MG63 (cell line): ENCODE measurements at regions not wholly inside any gene's neighbourhood (a gene's known extent, or its start where the extent isn't known, plus 50 kb on each side); places are given as distances from the start of the nearest gene placed in this dataset.
"Not testable (repeated sequence)": the region's sequence is repeated elsewhere in the genome, so short reads cannot be mapped to it uniquely, and the experiment has no call there.

Experiments
- DNase-seq: peaks from one replicate; pipeline ENCODE4 v3.0.0-alpha.2; 2020
- H3K27me3 ChIP-seq: fragments of 250-450 bp; sonication (Bioruptor Pico); 2 replicates; pipeline ENCODE4 v1.5.1; 2020; ENCODE audit warnings: mild to moderate bottlenecking, moderate library complexity
- H3K36me3 ChIP-seq: fragments of 250-450 bp; sonication (Bioruptor Pico); 2 replicates; pipeline ENCODE4 v1.5.1; 2020; ENCODE audit warnings: mild to moderate bottlenecking, moderate library complexity
- H3K4me3 ChIP-seq: fragments of 250-450 bp; sonication (Bioruptor Pico); 2 replicates; pipeline ENCODE4 v1.5.1; 2020; ENCODE audit warnings: mild to moderate bottlenecking, moderate library complexity
- H3K9me3 ChIP-seq: fragments of 250-450 bp; sonication (Bioruptor Pico); 2 replicates; pipeline ENCODE4 v1.5.1; 2020; ENCODE audit warnings: mild to moderate bottlenecking, moderate library complexity

GRCh38 chr3:165640970-165641369 lies 196.3 kb downstream of the BCHE start:
- Histone ChIP-seq H3K9me3 (peaks cover 6% of the 10 kb centered on the region), H3K4me3 (no peak overlapping the region), H3K27me3 (no peaks in the 10 kb centered on the region), H3K36me3 (no peaks in the 10 kb centered on the region)
- DNase-seq, result no peak

- no peak for DNase-seq
- Histone ChIP-seq H3K36me3 (no peaks in the 10 kb centered on the region), H3K9me3 (no peaks in the 10 kb centered on the region; the same call in 1 of the 2 replicates), H3K27me3 (no peaks in the 10 kb centered on the region), H3K4me3 (no peak overlapping the region)
Observed at GRCh38 chr3:165640031-165640430, 197.2 kb downstream of the BCHE start.

GRCh38 chr3:165638034-165638433 lies 199.2 kb downstream of the BCHE start:
- no peak overlapping the region for H3K4me3 ChIP-seq
- no peaks in the 10 kb centered on the region for H3K27me3 ChIP-seq
- DNase-seq, result no peak
- no peaks in the 10 kb centered on the region; the same call in 1 of the 2 replicates for H3K9me3 ChIP-seq
- H3K36me3 ChIP-seq, result no peaks in the 10 kb centered on the region

DNA sequence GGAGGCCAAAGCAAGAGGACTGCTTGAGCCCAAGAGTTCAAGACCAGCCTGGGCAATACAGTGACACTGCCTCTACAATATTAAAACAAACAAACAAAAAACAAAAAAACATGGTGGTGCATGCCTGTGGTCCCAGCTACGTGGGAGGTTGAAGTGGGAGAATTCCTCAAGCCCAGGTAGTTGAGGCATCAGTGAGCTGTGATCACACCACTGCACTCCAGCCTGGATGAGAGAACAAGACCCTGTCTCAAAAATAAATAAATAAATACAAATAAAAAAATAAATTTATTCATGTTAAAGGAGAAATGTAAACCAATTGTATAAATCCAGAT lies 200.6 kb downstream of the BCHE start:
- Histone ChIP-seq H3K36me3 (no peaks in the 10 kb centered on the region), H3K9me3 (peaks cover 3% of the 10 kb centered on the region; the same call in 1 of the 2 replicates), H3K4me3 (no peak overlapping the region), H3K27me3 (no peaks in the 10 kb centered on the region)
- DNase-seq, result no peak

DNA sequence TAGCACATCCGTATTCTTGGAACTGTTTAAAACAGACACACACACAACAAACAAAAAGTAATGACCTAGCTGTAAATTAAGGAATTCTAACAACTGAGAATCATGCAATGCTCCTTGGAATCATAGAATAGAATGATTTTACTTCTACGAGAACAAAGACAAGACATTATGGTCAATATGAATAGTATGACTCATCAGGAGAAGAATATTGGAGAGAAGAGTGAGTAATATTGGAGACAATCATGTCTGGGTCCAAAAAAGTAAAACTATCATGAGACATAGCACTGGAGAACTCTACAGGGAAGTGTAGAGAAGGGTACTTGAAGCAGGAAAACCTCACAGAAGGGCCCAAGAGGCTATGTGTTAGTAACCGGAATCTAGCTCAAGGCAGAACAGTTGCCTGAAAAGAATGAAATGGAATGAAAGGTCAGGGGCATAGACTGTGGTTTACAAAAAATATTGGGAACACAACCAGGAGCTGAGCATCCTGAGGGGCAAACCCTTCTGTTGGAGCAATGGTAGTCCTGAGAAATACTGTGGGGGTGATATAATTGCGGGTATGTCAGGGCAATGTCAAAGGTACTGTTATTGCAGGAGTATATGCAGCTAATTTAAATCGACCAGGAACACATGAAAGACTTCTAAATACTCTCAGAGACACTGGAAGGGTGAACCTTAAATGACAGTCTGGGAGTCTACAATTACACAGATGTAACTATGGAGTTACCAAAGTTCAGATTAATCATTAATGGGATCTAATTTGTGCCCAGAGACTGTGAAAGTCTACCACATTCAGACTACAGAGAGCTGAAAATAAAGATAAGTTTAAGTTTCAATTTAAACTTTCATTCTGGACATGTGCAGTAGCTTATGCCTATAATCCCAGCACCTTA lies 201.2 kb downstream of the BCHE start:
- Histone ChIP-seq H3K36me3 (no peaks in the 10 kb centered on the region), H3K9me3 (peaks cover 3% of the 10 kb centered on the region; the same call in 1 of the 2 replicates), H3K27me3 (no peaks in the 10 kb centered on the region), H3K4me3 (no peak overlapping the region)
- no peak for DNase-seq

- H3K4me3 ChIP-seq, result no peak overlapping the region
- no peaks in the 10 kb centered on the region; the same call in 1 of the 2 replicates for H3K9me3 ChIP-seq
- DNase-seq, result no peak
- no peaks in the 10 kb centered on the region for H3K27me3 ChIP-seq
- H3K36me3 ChIP-seq, result no peaks in the 10 kb centered on the region
Observed at GRCh38 chr3:165624761-165625160, 212.5 kb downstream of the BCHE start.

DNA sequence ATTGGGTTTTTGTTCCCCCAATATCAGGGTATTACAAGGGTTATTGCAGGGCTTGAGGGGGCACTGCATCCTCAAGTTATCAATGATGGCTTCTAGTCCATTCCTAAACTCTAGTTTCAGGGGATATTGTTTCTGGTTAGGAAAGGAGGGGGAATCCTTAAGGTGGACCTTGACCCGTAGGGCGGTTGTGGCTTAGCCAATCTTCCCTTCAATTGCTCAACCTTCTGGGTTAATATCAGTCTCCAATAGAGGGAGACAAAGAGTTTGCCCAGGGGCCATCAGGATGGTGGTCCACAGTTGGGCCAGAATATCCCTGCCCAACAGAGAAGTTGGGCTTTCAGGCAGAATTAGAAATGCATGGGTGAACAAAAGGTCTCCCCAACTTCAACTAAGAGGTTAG lies 214.9 kb downstream of the BCHE start:
- Histone ChIP-seq H3K36me3 (no peaks in the 10 kb centered on the region), H3K4me3 (no peak overlapping the region), H3K27me3 (no peaks in the 10 kb centered on the region), H3K9me3 (no peaks in the 10 kb centered on the region; the same call in 1 of the 2 replicates)
- no peak for DNase-seq

DNA sequence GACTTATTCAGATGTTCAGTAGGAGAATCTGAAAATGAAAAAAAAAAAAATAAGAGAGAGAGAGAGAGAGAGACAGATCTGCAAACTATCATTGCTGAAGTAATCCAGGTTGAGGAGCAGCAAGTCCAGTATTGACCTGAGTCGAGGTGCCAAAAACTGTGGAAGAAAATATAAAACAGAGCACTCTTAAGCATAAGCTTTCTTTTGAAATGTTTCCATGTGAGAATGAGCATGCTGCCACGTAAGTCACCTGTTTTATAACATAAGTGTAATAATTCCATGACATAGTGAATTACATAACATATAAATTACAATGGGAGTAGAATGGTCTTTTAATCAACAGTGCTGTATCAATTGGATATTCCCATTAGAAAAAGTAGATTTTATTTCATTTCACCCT lies 218.2 kb downstream of the BCHE start:
- no peaks in the 10 kb centered on the region for H3K9me3 ChIP-seq
- H3K36me3 ChIP-seq, result no peaks in the 10 kb centered on the region
- DNase-seq, result no peak
- no peak overlapping the region for H3K4me3 ChIP-seq
- H3K27me3 ChIP-seq, result no peaks in the 10 kb centered on the region

DNA sequence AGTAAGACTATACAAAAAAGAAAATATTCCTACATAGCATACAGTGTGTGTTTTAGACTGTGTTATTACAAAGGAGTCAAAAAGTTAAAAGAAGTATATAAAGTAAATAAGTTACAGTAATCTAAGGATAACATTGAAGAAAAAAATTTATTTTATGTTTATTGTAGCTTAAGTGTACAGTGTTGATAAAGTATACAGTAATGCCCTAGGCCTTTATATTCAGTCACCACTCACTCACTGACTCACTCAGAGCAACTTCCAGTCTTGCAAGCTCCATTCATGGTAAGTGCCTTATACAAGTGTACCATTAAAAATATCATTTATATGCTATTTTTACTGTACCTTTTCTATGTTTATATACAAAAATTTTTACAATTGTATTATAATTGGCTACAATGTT lies 220.1 kb downstream of the BCHE start:
- no peaks in the 10 kb centered on the region for H3K36me3 ChIP-seq

DNA sequence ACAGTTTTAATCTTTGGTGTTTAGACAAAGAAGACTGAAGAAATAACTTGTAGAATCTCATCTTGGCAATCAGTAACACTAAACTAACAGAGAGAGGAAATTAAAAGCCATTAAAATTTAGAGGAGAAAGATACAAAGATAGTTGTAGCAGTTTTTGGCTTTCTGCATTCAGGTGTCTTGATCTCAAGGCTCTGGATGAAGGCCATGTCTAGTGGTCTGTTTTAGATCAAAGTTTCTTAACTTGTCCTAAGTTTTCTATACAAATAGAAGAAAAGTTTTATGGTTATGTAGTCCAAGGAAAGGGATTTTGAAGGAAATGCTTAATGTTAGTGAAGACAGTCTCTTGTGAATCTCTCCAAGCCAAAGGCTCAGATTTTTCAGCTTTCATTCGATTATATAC lies 222.9 kb downstream of the BCHE start:
- no peak overlapping the region for H3K4me3 ChIP-seq
- no peaks in the 10 kb centered on the region for H3K9me3 ChIP-seq
- no peaks in the 10 kb centered on the region for H3K36me3 ChIP-seq
- no peaks in the 10 kb centered on the region for H3K27me3 ChIP-seq
- DNase-seq, result no peak

More for the DNA sequence above, 220.1 kb downstream of the BCHE start:
- Histone ChIP-seq H3K9me3 (no peaks in the 10 kb centered on the region), H3K4me3 (no peak overlapping the region), H3K27me3 (no peaks in the 10 kb centered on the region)
- DNase-seq, result no peak

DNA sequence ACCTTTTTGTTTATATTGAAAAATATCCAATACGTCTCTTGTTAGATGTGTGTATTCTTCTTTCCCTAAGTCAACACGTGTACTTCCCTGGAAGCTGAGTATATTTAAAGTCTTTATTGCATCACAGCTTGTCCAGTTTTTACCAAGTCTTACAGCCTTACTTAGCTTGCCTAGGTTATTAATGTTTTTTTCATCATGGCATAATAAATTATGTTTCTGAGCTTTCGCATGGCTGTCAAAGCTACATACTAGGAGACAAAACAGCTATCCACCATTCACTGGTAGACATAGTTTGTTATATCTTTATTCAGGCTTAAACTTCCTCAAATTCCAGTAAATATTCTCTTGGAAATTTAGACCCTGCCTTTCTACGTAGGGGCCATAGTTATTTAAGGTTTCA lies 224.2 kb downstream of the BCHE start:
- Histone ChIP-seq H3K4me3 (no peak overlapping the region), H3K27me3 (no peaks in the 10 kb centered on the region), H3K9me3 (no peaks in the 10 kb centered on the region), H3K36me3 (no peaks in the 10 kb centered on the region)
- DNase-seq, result no peak

- Histone ChIP-seq H3K9me3 (no peaks in the 10 kb centered on the region), H3K4me3 (no peak overlapping the region), H3K36me3 (no peaks in the 10 kb centered on the region), H3K27me3 (no peaks in the 10 kb centered on the region)
- DNase-seq, result no peak
Observed at GRCh38 chr3:165607221-165607620, 230.0 kb downstream of the BCHE start.

DNA sequence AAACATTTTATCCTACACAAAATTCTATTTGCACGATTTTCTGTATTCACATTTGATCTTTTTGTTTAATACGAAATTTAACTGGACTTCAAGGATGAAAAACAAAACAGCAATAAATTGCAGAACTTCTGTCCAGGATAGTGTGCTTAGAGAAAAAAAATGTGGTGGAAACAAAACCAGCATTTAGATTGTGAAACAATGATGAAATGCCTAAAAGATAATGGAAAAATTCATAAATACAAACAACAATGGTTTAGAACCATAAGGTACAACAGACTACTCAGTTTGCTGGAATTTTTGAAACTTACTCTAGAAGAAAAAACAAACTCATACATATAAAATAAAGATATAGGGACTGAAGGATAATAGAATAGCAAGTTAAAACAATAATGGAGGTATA lies 234.0 kb downstream of the BCHE start:
- Histone ChIP-seq H3K36me3 (no peaks in the 10 kb centered on the region), H3K27me3 (no peaks in the 10 kb centered on the region), H3K9me3 (no peaks in the 10 kb centered on the region), H3K4me3 (no peak overlapping the region)
- DNase-seq, result no peak

GRCh38 chr3:165572566-165572965 lies 264.7 kb downstream of the BCHE start:
- not testable (repeated sequence) for H3K9me3 ChIP-seq, DNase-seq, H3K27me3 ChIP-seq, H3K4me3 ChIP-seq, H3K36me3 ChIP-seq

DNA sequence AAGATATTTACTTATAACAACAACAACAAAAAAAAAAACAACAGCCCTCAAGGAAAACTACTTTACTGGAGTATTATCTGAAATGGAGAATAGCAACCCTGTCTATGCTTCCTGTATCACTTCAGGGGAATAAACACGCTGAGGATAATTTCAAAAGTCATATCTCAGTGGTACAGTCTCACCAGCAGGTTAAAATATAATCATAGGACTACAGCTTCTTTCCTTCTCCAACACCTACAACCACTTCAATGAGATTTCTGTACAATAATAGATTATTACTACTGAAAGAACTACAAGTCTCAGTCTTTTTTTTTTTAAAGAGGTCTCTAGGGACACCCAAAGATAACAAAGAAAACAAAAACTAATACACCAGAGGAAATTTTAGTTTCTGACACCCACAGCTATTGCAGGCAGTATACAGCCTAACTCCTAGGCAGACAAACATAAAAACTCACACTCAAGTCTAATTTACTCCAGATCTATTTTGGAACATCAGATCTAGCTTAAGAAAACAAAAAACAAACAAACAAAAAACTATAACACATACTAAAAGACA lies 268.2 kb downstream of the BCHE start:
- DNase-seq, result no peak
- no peak overlapping the region for H3K4me3 ChIP-seq
- no peaks in the 10 kb centered on the region for H3K27me3 ChIP-seq
- no peaks in the 10 kb centered on the region for H3K36me3 ChIP-seq
- no peaks in the 10 kb centered on the region for H3K9me3 ChIP-seq

- Histone ChIP-seq H3K9me3 (no peaks in the 10 kb centered on the region), H3K36me3 (no peaks in the 10 kb centered on the region), H3K4me3 (no peak overlapping the region), H3K27me3 (no peaks in the 10 kb centered on the region)
- no peak for DNase-seq
Observed at GRCh38 chr3:165555785-165556184, 281.4 kb downstream of the BCHE start.

DNA sequence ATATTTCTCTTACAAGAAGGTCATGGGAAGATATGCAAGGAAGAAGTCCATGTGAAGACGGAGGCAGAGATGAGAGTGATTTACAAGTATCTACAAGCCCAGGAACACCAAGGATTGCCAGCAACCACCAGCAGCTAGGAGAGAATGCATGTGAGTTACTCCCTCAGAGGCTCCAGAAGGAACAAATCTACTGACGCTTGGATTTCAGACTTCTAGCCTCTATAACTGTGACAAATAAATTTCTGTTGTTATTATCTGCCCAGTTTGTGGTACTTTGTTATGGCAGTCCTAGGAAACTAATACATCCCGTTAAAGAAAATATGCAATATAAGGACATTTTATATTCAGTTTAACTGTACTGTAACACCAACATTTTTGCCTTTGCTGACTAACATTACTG lies 283.9 kb downstream of the BCHE start:
- DNase-seq, result no peak
- no peaks in the 10 kb centered on the region for H3K27me3 ChIP-seq
- H3K4me3 ChIP-seq, result no peak overlapping the region
- no peaks in the 10 kb centered on the region for H3K36me3 ChIP-seq
- H3K9me3 ChIP-seq, result no peaks in the 10 kb centered on the region

- no peak overlapping the region for H3K4me3 ChIP-seq
- H3K36me3 ChIP-seq, result no peaks in the 10 kb centered on the region
- no peak for DNase-seq
- H3K9me3 ChIP-seq, result no peaks in the 10 kb centered on the region
- no peaks in the 10 kb centered on the region for H3K27me3 ChIP-seq
Observed at GRCh38 chr3:165549665-165550064, 287.6 kb downstream of the BCHE start.
